Iris pigment epithelial cell (primary cell): ENCODE measurements at regions not wholly inside any gene's neighbourhood (a gene's known extent, or its start where the extent isn't known, plus 50 kb on each side); places are given as distances from the start of the nearest gene placed in this dataset.

Experiments
- DNase-seq: peaks from one replicate; pipeline ENCODE4 v3.0.0-alpha.2; 2011; ENCODE audit warnings: low read depth

GRCh38 chr18:73220663-73221062, 352.9 kb upstream of the NETO1 start:
- DNase-seq = no peak

GRCh38 chr18:73218293-73218692, 350.5 kb upstream of the NETO1 start:
- no peak for DNase-seq

GRCh38 chr18:73214970-73215369, 347.2 kb upstream of the NETO1 start:
- DNase-seq = no peak

- no peak for DNase-seq
Observed at GRCh38 chr18:73212442-73212841, 344.7 kb upstream of the NETO1 start.

GRCh38 chr18:73201940-73202339, 334.2 kb upstream of the NETO1 start:
- peak; percentile 0 for DNase-seq

- DNase-seq = peak; percentile 1
Observed at GRCh38 chr18:73199151-73199550, 331.4 kb upstream of the NETO1 start.

GRCh38 chr18:73189718-73190117, 321.9 kb upstream of the NETO1 start:
- DNase-seq = no peak

- no peak for DNase-seq
Observed at GRCh38 chr18:73168236-73168635, 300.4 kb upstream of the NETO1 start.

- DNase-seq = no peak
Observed at GRCh38 chr18:73164430-73164829, 296.6 kb upstream of the NETO1 start.

- DNase-seq = no peak
Observed at GRCh38 chr18:73163236-73163635, 295.4 kb upstream of the NETO1 start.

- DNase-seq = no peak
Observed at GRCh38 chr18:73156117-73156516, 288.3 kb upstream of the NETO1 start.

GRCh38 chr18:73153271-73153670, 285.5 kb upstream of the NETO1 start:
- peak; percentile 3 for DNase-seq

- no peak for DNase-seq
Observed at GRCh38 chr18:73151086-73151485, 283.3 kb upstream of the NETO1 start.

- DNase-seq = no peak
Observed at GRCh38 chr18:73150199-73150598, 282.4 kb upstream of the NETO1 start.

GRCh38 chr18:73147590-73147989, 279.8 kb upstream of the NETO1 start:
- DNase-seq = no peak

- DNase-seq = no peak
Observed at GRCh38 chr18:73144030-73144429, 276.2 kb upstream of the NETO1 start.

GRCh38 chr18:73136134-73136533, 268.3 kb upstream of the NETO1 start:
- DNase-seq = peak; percentile 5

- no peak for DNase-seq
Observed at GRCh38 chr18:73124175-73124574, 256.4 kb upstream of the NETO1 start.

GRCh38 chr18:73121207-73121606, 253.4 kb upstream of the NETO1 start:
- no peak for DNase-seq

- no peak for DNase-seq
Observed at GRCh38 chr18:73120626-73121025, 252.8 kb upstream of the NETO1 start.

GRCh38 chr18:73119574-73119973, 251.8 kb upstream of the NETO1 start:
- no peak for DNase-seq

- DNase-seq = peak; percentile 52
Observed at GRCh38 chr18:73118121-73118816, 250.5 kb upstream of the NETO1 start.

- no peak for DNase-seq
Observed at GRCh38 chr18:73110307-73110706, 242.5 kb upstream of the NETO1 start.

GRCh38 chr18:73101977-73102376, 234.2 kb upstream of the NETO1 start:
- peak; percentile 6 for DNase-seq
